ENCODE measurements at regions not wholly inside any gene's neighbourhood (a gene's known extent, or its start where the extent isn't known, plus 50 kb on each side); places are given as distances from the start of the nearest gene placed in this dataset.
"Not testable (repeated sequence)": the region's sequence is repeated elsewhere in the genome, so short reads cannot be mapped to it uniquely, and the experiment has no call there.

DNA sequence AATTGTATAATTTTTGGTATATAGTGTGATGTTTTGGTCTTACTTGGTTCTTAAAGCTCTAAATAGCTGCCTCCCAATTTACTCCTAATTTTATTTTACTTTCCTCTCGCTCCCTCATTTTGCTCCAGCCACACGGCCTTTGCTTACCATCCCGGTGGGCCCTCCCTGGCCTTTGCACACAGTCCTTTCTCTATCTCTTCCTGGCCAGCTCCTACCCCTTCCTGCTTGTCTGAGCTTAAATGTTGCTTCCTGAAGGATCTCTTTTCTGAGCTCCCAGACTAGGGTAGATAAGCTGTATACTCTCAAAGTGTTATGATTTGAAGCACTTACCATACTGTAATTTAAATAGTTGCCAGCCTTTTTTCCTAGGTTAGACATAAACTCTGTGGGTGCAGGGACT, 121.7 kb downstream of the UTRN start:
- Histone ChIP-seq H3K4me1 (peaks cover 3 to 59% (median 17%) of the 10 kb centered on the region in 4 donors), H3K27me3 (no peaks in the 10 kb centered on the region), H3K4me3 (no peak overlapping the region), H3K36me3 (no peaks in the 10 kb centered on the region), H3K27ac (no peak overlapping the region), H3K9me3 (no peaks in the 10 kb centered on the region)
- TF ChIP-seq, protein P1, sequence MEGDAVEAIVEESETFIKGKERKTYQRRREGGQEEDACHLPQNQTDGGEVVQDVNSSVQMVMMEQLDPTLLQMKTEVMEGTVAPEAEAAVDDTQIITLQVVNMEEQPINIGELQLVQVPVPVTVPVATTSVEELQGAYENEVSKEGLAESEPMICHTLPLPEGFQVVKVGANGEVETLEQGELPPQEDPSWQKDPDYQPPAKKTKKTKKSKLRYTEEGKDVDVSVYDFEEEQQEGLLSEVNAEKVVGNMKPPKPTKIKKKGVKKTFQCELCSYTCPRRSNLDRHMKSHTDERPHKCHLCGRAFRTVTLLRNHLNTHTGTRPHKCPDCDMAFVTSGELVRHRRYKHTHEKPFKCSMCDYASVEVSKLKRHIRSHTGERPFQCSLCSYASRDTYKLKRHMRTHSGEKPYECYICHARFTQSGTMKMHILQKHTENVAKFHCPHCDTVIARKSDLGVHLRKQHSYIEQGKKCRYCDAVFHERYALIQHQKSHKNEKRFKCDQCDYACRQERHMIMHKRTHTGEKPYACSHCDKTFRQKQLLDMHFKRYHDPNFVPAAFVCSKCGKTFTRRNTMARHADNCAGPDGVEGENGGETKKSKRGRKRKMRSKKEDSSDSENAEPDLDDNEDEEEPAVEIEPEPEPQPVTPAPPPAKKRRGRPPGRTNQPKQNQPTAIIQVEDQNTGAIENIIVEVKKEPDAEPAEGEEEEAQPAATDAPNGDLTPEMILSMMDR (IDR thresholded peaks at IDR 0.05): no peak
- no peak for TF ChIP-seq EP300 (IDR thresholded peaks at IDR 0.05)
- no peak for TF ChIP-seq POLR2A (IDR thresholded peaks at IDR 0.05)
- TF ChIP-seq POLR2AphosphoS5 (IDR thresholded peaks at IDR 0.05): no peak
- 73 to 91% (median 79%) methylated on average over 3 of the region's 3 CpGs for WGBS, 5 donors
- intact Hi-C loops (cut with DNase I; ENCODE audit: low total_unique reads): no loop called here
- no peak for DNase-seq

DNA sequence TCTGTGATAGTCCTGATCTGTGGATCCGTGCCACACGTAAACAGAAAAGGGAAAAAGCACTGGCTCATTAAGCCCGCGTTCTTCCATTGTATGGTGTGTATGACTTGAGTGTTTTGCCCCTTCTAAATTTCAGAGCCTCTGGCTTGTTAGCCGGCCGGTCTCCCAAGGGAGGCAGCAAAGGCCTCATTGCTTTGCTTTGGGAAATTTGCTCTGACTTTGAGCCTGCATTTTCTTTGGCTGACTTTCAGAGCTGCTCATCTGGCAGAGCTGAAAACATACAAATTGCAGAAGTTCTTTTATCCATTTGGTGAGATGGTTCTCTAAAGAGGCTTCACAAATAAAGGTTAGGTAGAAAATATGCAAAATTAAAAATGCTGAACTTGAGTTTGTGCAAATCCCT, 123.0 kb downstream of the UTRN start:
- 81 to 86% (median 84%) methylated on average over 6 of the region's 6 CpGs for WGBS, 5 donors
- Histone ChIP-seq H3K36me3 (no peaks in the 10 kb centered on the region), H3K4me3 (no peak overlapping the region), H3K27me3 (no peaks in the 10 kb centered on the region), H3K4me1 (peaks cover 3 to 70% (median 21%) of the 10 kb centered on the region in 4 donors), H3K27ac (no peak overlapping the region), H3K9me3 (no peaks in the 10 kb centered on the region)
- intact Hi-C loops (cut with DNase I; ENCODE audit: low total_unique reads): no loop called here
- TF ChIP-seq, protein P1 (IDR thresholded peaks at IDR 0.05): no peak
- TF ChIP-seq POLR2AphosphoS5 (IDR thresholded peaks at IDR 0.05) (no peak), EP300 (IDR thresholded peaks at IDR 0.05) (no peak), POLR2A (IDR thresholded peaks at IDR 0.05) (no peak)
- DNase-seq: peak in 1 of 2 donors; percentile 70

DNA sequence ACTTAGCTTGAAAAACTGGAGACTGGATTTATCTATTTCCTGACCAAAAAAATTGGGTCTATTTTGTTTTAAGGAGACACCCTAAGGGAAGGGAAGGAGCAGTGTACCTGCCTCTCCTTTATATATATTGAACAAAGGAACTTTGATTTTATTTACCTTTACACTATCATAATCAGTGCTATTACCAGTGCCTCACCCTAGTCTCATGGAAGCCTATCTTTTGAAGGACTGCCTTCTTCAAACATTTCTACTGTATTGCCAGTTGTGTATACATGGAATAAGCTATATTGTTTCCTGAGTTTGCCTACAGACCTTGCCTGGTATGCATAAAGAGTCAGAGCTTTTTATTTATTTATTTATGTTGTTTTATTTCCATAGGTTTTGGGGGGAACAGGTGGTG, 124.9 kb downstream of the UTRN start:
- DNase-seq: no peak
- TF ChIP-seq POLR2A (IDR thresholded peaks at IDR 0.05): no peak
- TF ChIP-seq EP300 (IDR thresholded peaks at IDR 0.05): no peak
- TF ChIP-seq, protein P1 (IDR thresholded peaks at IDR 0.05): no peak
- no peak for TF ChIP-seq POLR2AphosphoS5 (IDR thresholded peaks at IDR 0.05)
- Histone ChIP-seq H3K27me3 (no peaks in the 10 kb centered on the region), H3K4me3 (no peak overlapping the region), H3K36me3 (no peaks in the 10 kb centered on the region), H3K9me3 (no peaks in the 10 kb centered on the region), H3K27ac (peak overlapping the region in 2 of 5 donors; percentile 2 to 25), H3K4me1 (peaks cover 4 to 72% (median 20%) of the 10 kb centered on the region in 4 donors)
- intact Hi-C loops (cut with DNase I; ENCODE audit: low total_unique reads): no loop called here

DNA sequence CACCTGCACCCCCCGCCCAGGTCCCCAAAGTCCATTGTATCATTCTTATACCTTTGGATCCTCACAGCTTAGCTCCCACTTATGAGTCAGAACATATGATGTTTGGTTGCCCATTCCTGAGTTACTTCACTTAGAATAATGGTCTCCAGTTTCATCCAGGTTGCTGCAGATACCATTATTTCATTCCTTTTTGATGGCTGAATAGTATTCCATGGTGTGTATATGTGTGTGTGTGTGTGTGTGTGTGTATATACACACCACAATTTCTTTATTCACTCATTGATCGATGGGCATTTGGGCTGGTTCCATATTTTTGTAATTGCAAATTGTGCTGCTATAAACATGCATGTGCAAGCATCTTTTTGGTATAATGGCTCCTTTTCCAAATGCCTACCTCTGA, 125.4 kb downstream of the UTRN start:
- H3K4me3 ChIP-seq; H3K9me3 ChIP-seq; intact Hi-C loops (cut with DNase I; ENCODE audit: low total_unique reads); DNase-seq; H3K36me3 ChIP-seq; H3K27me3 ChIP-seq: not testable (repeated sequence)
- H3K27ac ChIP-seq: peak overlapping the region in 1 of 5 donors; percentile 25
- 93 to 98% (median 96%) methylated on average over 2 of the region's 2 CpGs for WGBS, 5 donors
- peaks cover 4 to 73% (median 24%) of the 10 kb centered on the region in 4 donors for H3K4me1 ChIP-seq

DNA sequence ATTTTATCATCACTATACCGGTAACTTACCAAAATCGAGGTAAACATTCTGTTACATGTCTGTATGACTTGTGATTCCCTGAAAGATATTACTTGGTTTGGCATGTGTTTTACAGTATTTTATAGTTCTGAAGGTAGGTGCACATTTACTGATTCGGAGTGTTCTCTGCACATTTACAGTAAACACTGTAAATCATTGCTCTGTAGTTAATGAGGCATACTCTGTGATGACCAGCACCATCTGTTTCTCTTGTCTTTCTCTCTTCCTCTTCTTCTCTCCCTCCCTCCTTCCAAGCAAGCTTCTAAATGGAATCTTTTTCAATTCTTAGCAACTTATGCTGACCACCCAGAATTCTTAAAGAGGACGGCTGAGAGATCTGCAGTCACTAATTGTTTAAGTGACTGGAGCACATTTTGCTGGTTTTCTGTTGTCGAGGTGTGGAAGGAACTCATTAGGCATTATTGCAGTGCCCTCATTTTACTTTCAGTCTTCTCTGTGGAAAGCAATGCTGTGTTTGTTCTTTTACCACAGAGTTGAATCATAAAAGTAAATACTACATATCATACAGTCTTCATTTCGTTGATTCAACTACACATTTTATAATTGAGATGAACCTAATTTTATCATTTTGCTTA, 126.5 kb downstream of the UTRN start:
- H3K36me3 ChIP-seq: no peaks in the 10 kb centered on the region
- no peaks in the 10 kb centered on the region for H3K27me3 ChIP-seq
- peak in 1 of 2 donors; percentile 23 for DNase-seq
- H3K4me3 ChIP-seq: no peak overlapping the region
- H3K27ac ChIP-seq: peak overlapping the region in 3 of 5 donors; percentile 5 to 54 (median 36)
- H3K9me3 ChIP-seq: no peaks in the 10 kb centered on the region
- no peak for TF ChIP-seq POLR2AphosphoS5 (IDR thresholded peaks at IDR 0.05)
- no peak for TF ChIP-seq POLR2A (IDR thresholded peaks at IDR 0.05)
- TF ChIP-seq EP300 (IDR thresholded peaks at IDR 0.05): no peak
- TF ChIP-seq, protein P1 (IDR thresholded peaks at IDR 0.05): no peak
- WGBS, 5 donors: 22 to 43% (median 39%) methylated on average over 6 of the region's 6 CpGs
- intact Hi-C loops (cut with DNase I; ENCODE audit: low total_unique reads): no loop called here
- H3K4me1 ChIP-seq: peaks cover 4 to 75% (median 29%) of the 10 kb centered on the region in 4 donors
